Activated CD4-positive, alpha-beta T cell treated with anti-CD3 and anti-CD28 coated beads for 1 hour (primary cell): ENCODE measurements at regions not wholly inside any gene's neighbourhood (a gene's known extent, or its start where the extent isn't known, plus 50 kb on each side); places are given as distances from the start of the nearest gene placed in this dataset.
A peak's percentile ranks its signal among the peaks of the same experiment; 100 is the strongest.

Experiments
- DNase-seq: peaks from one replicate; pipeline ENCODE4 v3.0.0-alpha.2; 2020

DNA sequence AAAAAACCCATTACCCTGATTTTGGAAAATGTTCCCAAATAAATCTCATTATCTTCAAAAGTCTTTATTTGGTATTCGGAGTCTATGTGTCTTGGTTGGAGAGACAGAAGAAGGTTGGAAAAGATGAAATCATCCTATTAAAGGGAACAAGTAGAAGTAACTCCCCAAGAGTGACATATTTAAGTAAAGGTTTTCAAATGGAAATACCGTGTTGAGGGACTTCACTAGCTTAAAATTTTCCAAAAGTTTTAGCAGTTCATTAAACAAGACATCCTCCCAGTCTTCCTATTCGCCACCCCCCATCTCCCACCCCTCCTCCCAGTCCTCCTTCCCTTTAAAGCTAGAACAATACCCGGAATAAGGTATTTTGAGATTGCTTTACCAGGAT lies 62.7 kb upstream of the CCDC160 start:
- DNase-seq, result no peak

DNA sequence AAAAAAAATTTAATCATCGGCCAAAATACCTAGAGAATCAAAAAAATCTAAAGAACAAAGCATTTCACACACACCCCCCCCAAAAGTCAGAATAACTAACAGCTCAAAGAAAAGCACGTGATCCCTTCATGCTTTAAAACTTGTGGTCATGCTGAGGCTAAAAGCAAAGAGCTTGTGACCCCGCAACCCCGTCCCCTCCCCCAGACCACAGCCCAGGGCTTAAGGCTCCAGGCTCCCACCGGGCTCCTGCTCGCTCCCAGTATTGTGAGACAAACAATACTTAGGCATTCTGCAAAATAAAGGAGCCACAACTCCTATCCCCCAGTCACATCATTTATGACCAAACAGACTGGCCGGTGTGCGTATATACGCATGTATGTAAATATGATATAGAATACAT lies 62.1 kb upstream of the CCDC160 start:
- DNase-seq, result no peak

DNA sequence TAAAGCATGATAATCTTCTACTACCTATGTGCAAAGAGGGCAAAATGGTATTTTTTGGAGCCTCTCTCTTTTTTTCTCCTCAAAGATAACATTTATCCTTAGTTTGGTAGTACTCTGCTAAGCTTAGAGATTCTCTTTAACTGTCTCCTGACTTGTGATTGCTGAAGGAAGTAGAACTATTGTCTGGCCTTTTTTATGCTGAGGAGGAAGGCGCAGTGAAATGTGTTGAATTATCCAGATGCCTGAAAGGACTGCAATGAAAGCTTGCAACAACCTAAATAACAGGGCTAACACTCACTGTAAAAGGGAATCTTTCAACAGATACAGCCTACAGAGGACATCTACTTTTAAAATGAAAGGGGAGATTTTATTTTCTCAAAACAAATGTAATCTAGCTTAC lies 59.5 kb upstream of the CCDC160 start:
- no peak for DNase-seq

DNA sequence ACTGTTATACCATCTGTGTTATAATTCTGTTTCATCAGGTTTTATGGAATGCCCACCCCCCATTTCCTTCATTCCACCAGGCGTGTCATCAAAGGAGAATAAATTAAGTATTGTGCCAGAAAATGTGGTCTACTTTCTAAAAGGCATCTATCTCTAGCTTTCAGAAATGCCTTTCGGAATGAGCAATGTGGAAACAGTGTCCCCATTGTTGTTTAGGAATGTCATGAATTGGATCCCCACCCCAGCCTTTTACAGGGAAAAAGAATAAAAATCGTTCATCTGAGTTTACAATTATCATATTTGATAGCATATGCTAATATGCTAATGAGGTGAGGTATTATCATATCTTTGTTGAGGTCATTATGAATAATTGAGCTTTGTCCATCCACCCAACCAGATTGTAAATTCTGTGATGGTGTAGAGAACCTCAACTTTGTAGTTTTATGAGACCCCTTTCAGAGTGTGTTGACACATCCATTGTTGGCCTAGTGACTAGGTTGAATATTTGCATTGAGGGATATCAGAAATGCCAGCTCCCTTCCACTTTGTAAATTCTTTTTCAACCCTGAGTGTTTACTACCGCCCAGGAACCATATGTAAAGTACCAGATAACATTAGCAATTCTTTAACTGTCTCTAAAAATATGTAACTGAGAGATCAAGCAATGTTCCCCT lies 56.2 kb upstream of the CCDC160 start:
- DNase-seq, result no peak

DNA sequence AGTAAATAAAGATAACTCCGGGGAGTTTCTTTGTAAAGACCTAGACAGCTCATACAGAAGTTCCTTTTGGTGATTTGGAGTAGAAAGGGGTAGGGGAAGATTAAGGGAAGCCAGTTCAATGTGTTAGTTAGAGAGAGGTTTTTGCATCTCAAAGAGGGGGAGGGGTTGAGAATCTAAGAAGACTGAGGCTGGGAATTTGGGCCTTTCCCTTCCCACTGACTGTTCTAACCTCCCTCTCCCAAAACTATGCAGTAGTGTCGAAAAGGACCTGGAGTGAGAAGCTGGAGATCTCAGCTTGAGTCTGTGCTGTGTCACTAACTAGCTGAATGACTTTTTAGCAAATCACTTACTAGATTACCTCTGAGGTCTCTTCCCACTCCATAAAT lies 55.7 kb upstream of the CCDC160 start:
- no peak for DNase-seq

DNA sequence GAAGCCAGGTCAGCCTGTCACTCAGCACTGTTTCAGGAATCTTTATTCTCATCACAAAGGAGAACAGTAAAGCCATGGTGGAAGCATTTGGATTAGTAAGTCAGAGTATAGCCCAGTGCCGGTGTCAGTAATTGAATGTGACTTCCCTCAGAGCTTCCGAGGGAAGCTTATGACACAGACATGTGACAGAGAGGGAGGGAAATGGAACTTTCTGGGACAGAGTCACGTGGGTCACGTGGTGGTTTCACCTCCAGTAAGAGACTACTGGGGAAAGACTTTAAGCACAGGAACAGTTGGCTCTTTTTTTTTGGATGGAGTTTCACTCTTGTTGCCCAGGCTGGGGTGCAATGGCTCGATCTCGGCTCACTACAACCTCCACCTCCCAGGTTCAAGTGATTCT lies 53.3 kb upstream of the CCDC160 start:
- no peak for DNase-seq

DNA sequence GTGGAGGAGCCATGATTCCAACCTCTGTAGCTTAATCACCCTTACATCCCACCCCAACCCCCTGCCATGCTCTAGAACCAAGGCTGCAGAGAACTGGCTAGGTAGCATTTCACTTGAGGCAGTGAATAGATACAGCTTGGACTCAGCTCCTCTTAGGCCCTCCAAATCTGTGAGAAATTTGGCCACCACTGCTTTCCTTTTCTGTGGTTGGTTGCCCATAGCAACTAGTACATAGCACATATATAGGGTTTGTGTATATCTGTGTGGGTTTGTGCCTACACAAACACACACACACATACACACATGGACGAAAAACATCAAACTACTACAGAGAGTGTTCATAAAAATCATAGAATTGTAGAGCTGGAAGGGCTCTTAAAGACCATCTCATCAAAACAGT lies 52.0 kb upstream of the CCDC160 start:
- DNase-seq, result no peak

DNA sequence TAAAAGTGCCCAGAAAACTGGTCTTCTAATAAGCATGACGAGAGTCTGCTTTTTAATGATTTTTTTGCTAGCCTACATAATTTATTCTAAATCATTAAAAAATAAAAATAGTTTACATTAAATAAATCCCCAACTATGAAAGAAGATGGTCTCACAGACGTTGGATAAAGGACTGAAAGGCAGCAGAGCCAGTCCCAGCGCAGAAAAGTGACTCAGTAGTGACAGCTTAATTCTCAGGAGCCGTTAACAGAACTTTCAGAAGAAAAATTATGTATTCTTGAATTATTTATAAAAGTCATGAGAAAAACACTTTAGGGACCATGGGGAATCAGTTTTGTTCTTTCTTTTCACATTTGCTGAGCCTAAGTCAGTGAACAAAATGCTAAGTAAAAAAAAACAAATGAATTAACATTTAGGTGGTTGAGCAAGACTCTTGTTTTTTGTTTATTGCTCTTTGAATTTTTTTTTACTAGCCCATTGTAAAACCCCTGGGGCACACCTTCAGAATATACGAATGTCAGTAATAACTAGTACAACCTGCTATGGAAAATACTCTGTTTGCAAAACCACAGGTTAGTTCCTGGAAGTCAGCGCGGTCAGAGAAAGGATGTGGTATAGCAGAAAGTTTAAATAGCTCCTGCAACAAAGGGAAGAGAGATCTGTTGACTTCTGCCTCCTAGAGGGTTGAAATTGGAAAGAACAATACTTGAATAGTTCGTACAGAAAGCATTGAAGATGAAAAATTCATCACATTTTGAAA lies 50.4 kb upstream of the CCDC160 start:
- DNase-seq, result peak; percentile 10
